Endothelial cell of umbilical vein (primary cell): ENCODE measurements at regions not wholly inside any gene's neighbourhood (a gene's known extent, or its start where the extent isn't known, plus 50 kb on each side); places are given as distances from the start of the nearest gene placed in this dataset.

ENCODE experiments used
- EZH2 ChIP-seq: IDR thresholded peaks from 2 replicates; pipeline ENCODE4 v1.6.1; 2012; ENCODE audit warnings: borderline replicate concordance, low read depth, mild to moderate bottlenecking, moderate library complexity, low read length, inconsistent platforms; ENCODE audit not compliant: severe bottlenecking
- FOS ChIP-seq: IDR thresholded peaks from 2 replicates; pipeline ENCODE4 v1.6.1; 2011; ENCODE audit warnings: mild to moderate bottlenecking, low read length, moderate library complexity, borderline replicate concordance; ENCODE audit not compliant: insufficient read depth
- GATA2 ChIP-seq: IDR thresholded peaks from 2 replicates; pipeline ENCODE4 v1.7.0; 2011; ENCODE audit warnings: low read depth, mild to moderate bottlenecking, moderate library complexity, mixed read lengths, low read length; ENCODE audit not compliant: insufficient read length, insufficient read depth
- JUN ChIP-seq: IDR thresholded peaks from 2 replicates; pipeline ENCODE4 v1.6.1; 2011; ENCODE audit warnings: borderline replicate concordance, low read depth; ENCODE audit not compliant: insufficient read length, insufficient read depth
- POLR2A ChIP-seq: IDR thresholded peaks from 2 replicates; pipeline ENCODE4 v1.6.1; 2012; ENCODE audit warnings: low read depth, mild to moderate bottlenecking, control low read depth, low read length
- POLR2AphosphoS5 ChIP-seq: IDR thresholded peaks from 2 replicates; pipeline ENCODE4 v1.6.1; 2012; ENCODE audit warnings: low read depth, mild to moderate bottlenecking, control low read depth, low read length, moderate library complexity; ENCODE audit not compliant: insufficient read depth
- TF ChIP-seq, protein P1 (sequence below), 2 donors: IDR thresholded peaks; 1 replicate in 1 of 2; 2 replicates in 1 of 2; pipeline ENCODE4 v1.5.1; 2011; ENCODE audit warnings: low read length in 2 of 2, mild to moderate bottlenecking in 2 of 2, moderate library complexity in 2 of 2, control low read depth in 1 of 2, inconsistent platforms in 1 of 2, low read depth in 1 of 2; ENCODE audit not compliant: insufficient read depth in 1 of 2; ENCODE audit errors: extremely low read depth in 1 of 2
- TF ChIP-seq, protein P2 (sequence below): IDR thresholded peaks from 2 replicates; pipeline ENCODE4 v1.6.1; 2011; ENCODE audit not compliant: insufficient read depth, insufficient read length

DNA sequence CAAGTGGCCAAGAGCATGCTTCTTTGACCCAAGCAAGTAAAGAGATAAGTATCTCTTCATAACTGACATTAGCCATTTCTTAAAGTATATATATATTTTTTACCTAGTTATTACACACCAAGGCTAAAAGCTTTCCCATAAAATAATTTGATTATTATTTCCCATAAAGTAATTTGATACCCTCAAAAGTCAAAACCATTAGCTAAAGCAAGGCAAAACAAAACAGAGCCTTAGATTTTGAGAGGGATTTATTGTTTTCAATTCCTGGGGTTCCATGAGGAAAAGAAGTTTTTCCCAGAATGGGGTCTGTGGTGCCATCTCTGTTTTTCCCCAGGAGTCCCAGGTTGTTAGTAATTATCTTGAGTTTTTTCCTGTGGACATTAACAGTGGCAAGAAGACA, 125.5 kb upstream of the NUDT4 start:
- TF ChIP-seq POLR2A = no peak
- TF ChIP-seq POLR2AphosphoS5 = no peak
- TF ChIP-seq, protein P1, sequence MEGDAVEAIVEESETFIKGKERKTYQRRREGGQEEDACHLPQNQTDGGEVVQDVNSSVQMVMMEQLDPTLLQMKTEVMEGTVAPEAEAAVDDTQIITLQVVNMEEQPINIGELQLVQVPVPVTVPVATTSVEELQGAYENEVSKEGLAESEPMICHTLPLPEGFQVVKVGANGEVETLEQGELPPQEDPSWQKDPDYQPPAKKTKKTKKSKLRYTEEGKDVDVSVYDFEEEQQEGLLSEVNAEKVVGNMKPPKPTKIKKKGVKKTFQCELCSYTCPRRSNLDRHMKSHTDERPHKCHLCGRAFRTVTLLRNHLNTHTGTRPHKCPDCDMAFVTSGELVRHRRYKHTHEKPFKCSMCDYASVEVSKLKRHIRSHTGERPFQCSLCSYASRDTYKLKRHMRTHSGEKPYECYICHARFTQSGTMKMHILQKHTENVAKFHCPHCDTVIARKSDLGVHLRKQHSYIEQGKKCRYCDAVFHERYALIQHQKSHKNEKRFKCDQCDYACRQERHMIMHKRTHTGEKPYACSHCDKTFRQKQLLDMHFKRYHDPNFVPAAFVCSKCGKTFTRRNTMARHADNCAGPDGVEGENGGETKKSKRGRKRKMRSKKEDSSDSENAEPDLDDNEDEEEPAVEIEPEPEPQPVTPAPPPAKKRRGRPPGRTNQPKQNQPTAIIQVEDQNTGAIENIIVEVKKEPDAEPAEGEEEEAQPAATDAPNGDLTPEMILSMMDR (IDR thresholded peaks at IDR 0.05; ENCODE audit: extremely low read depth in 1 of 2, insufficient read depth in 1 of 2, low read depth in 1 of 2, low read length in 2 of 2) = no peak
- TF ChIP-seq EZH2 = no peak
- TF ChIP-seq, protein P2, sequence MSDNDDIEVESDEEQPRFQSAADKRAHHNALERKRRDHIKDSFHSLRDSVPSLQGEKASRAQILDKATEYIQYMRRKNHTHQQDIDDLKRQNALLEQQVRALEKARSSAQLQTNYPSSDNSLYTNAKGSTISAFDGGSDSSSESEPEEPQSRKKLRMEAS = no peak
- TF ChIP-seq FOS = no peak
- TF ChIP-seq JUN = no peak
- no peak for TF ChIP-seq GATA2
